HFFc6 (cell line): ENCODE measurements at regions not wholly inside any gene's neighbourhood (a gene's known extent, or its start where the extent isn't known, plus 50 kb on each side); places are given as distances from the start of the nearest gene placed in this dataset.

ENCODE experiments used
- DNase-seq: peaks from one replicate; pipeline ENCODE4 v3.0.0-alpha.2; 2018
- H3K27ac Mint-ChIP-seq: 2 replicates; pipeline ENCODE4 v1.8.0; 2020; ENCODE audit warnings: mild to moderate bottlenecking, mixed read lengths
- H3K27me3 Mint-ChIP-seq: 2 replicates; pipeline ENCODE4 v1.8.0; 2021; ENCODE audit warnings: mild to moderate bottlenecking, moderate library complexity, mixed read lengths; ENCODE audit not compliant: insufficient read depth
- H3K36me3 Mint-ChIP-seq: 2 replicates; pipeline ENCODE4 v1.8.0; 2021; ENCODE audit warnings: low read depth, mixed read lengths
- H3K4me1 Mint-ChIP-seq: 2 replicates; pipeline ENCODE4 v1.8.0; 2020; ENCODE audit warnings: low read depth, mixed read lengths
- H3K4me3 Mint-ChIP-seq: 2 replicates; pipeline ENCODE4 v1.8.0; 2020; ENCODE audit warnings: mild to moderate bottlenecking, moderate library complexity, mixed read lengths
- H3K9me3 Mint-ChIP-seq: 2 replicates; pipeline ENCODE4 v1.8.0; 2020; ENCODE audit warnings: mild to moderate bottlenecking, mixed read lengths
- TF ChIP-seq, protein P1 (sequence below): fragments of 200-600 bp; sonication (generic); IDR thresholded peaks from 2 replicates; pipeline ENCODE4 v1.5.0; 2021; ENCODE audit warnings: antibody characterized with exemption, mild to moderate bottlenecking

- no peak for DNase-seq
- no peaks in the 10 kb centered on the region for H3K4me1 Mint-ChIP-seq
- H3K4me3 Mint-ChIP-seq: no peak overlapping the region
- TF ChIP-seq, protein P1, sequence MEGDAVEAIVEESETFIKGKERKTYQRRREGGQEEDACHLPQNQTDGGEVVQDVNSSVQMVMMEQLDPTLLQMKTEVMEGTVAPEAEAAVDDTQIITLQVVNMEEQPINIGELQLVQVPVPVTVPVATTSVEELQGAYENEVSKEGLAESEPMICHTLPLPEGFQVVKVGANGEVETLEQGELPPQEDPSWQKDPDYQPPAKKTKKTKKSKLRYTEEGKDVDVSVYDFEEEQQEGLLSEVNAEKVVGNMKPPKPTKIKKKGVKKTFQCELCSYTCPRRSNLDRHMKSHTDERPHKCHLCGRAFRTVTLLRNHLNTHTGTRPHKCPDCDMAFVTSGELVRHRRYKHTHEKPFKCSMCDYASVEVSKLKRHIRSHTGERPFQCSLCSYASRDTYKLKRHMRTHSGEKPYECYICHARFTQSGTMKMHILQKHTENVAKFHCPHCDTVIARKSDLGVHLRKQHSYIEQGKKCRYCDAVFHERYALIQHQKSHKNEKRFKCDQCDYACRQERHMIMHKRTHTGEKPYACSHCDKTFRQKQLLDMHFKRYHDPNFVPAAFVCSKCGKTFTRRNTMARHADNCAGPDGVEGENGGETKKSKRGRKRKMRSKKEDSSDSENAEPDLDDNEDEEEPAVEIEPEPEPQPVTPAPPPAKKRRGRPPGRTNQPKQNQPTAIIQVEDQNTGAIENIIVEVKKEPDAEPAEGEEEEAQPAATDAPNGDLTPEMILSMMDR: no peak
- peaks cover 5% of the 10 kb centered on the region for H3K9me3 Mint-ChIP-seq
- no peak overlapping the region for H3K27ac Mint-ChIP-seq
- H3K36me3 Mint-ChIP-seq: no peaks in the 10 kb centered on the region
- H3K27me3 Mint-ChIP-seq: peaks cover 1% of the 10 kb centered on the region; the same call in 1 of the 2 replicates
Observed at GRCh38 chr3:40605960-40606359, 81.2 kb downstream of the ZNF621 start.

- Mint-ChIP-seq H3K4me3 (no peak overlapping the region), H3K36me3 (no peaks in the 10 kb centered on the region), H3K27me3 (peaks cover 1% of the 10 kb centered on the region; the same call in 1 of the 2 replicates), H3K9me3 (peaks cover 5% of the 10 kb centered on the region), H3K4me1 (no peaks in the 10 kb centered on the region), H3K27ac (no peak overlapping the region)
- no peak for DNase-seq
- TF ChIP-seq, protein P1: no peak
Observed at GRCh38 chr3:40608091-40608490, 83.3 kb downstream of the ZNF621 start.

DNA sequence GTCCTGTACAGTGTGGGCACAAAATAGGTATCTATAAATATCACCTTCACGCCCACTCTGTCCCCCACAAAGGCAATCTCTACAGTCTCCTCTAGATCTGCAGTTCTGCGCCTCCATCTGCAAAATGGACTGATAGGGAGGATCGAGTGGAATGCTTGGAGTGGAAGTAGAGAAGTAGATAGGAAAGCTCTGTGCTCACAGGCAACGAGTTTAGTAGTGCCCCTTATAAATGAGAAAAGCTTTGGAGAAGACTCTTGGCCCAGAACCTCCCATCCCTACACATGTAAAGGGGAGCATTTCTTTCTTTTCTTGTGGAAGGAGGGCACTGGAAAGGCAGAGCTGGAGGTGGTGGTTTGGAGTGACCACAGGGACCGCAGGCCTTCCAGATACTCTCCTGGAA is 88.5 kb downstream of the ZNF621 start:
- H3K4me3 Mint-ChIP-seq: no peak overlapping the region
- H3K9me3 Mint-ChIP-seq: no peaks in the 10 kb centered on the region
- H3K36me3 Mint-ChIP-seq: no peaks in the 10 kb centered on the region
- no peak for DNase-seq
- H3K27me3 Mint-ChIP-seq: peaks cover 1% of the 10 kb centered on the region; the same call in 1 of the 2 replicates
- no peak overlapping the region for H3K27ac Mint-ChIP-seq
- TF ChIP-seq, protein P1: no peak
- H3K4me1 Mint-ChIP-seq: no peaks in the 10 kb centered on the region

- Mint-ChIP-seq H3K36me3 (no peaks in the 10 kb centered on the region), H3K27me3 (peaks cover 1% of the 10 kb centered on the region; the same call in 1 of the 2 replicates), H3K4me3 (no peak overlapping the region), H3K4me1 (no peaks in the 10 kb centered on the region), H3K27ac (no peak overlapping the region), H3K9me3 (peaks cover 5% of the 10 kb centered on the region; the same call in 1 of the 2 replicates)
- DNase-seq: no peak
- TF ChIP-seq, protein P1: no peak
Observed at GRCh38 chr3:40615110-40615915, 90.6 kb downstream of the ZNF621 start.

DNA sequence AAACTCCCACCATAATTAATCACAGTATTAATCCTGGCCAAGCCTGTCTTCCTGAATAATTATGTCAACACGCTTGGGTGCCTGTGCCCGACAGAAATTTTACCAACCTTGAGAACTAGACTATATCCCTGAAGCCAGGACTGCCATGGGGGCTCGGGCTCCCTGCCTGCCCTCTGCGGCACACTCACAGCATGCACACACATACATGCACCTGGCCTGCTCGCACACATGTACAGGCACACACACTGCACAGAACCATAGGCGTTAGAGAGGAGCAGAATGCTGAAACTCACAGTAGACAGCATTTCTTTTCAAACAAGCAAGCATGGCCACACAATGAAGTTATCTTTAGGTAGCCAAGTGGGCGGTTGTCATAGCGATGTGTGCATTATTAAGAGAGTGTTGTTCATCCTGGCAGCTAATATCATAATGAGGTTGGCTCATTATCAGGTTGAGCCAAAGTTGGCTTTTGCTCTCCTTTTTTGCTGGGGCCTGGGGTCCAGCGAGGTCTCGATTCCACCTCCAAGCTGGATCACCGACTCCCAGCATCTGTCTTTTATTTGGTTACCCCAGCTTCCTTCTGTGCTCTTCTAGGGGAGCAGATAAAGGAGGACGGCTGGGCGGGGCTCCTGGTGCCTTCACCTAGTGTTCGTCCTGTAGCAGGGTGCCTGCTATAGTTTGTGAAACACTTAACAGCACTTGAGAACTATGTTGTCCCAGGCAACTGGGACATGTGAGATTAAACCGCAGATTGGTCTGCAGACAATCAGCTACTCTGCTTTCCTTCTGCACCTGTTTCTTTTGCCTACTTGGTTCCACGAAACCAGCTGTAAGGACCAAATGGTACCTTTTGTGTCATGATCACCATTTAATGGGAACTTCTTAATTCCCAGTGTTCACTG is 91.4 kb downstream of the ZNF621 start:
- Mint-ChIP-seq H3K9me3 (peaks cover 10% of the 10 kb centered on the region; the same call in 1 of the 2 replicates), H3K4me1 (no peaks in the 10 kb centered on the region), H3K4me3 (no peak overlapping the region), H3K27me3 (peaks cover 1% of the 10 kb centered on the region; the same call in 1 of the 2 replicates), H3K36me3 (no peaks in the 10 kb centered on the region), H3K27ac (no peak overlapping the region)
- no peak for DNase-seq
- TF ChIP-seq, protein P1: no peak
